ENCODE measurements at regions not wholly inside any gene's neighbourhood (a gene's known extent, or its start where the extent isn't known, plus 50 kb on each side); places are given as distances from the start of the nearest gene placed in this dataset.

GRCh38 chr2:188199716-188200128, 92.0 kb upstream of the GULP1 start:
- no peaks in the 10 kb centered on the region for H3K27me3 ChIP-seq (ENCODE audit: control insufficient read depth in 3 of 3, insufficient read depth in 3 of 3, low read length in 2 of 3)
- H3K4me3 ChIP-seq: no peak overlapping the region
- H3K36me3 ChIP-seq (ENCODE audit: control insufficient read depth in 4 of 4, insufficient read depth in 4 of 4, low read length in 4 of 4): no peaks in the 10 kb centered on the region
- 86 to 92% methylated on average over 3 of the region's 3 CpGs for WGBS, 2 donors
- no peak for DNase-seq
- no peak overlapping the region for H3K27ac ChIP-seq (ENCODE audit: low read depth in 1 of 2, low read length in 1 of 2)
- no peak overlapping the region for H3K9ac ChIP-seq (ENCODE audit: insufficient read depth in 1 of 2, low read length in 2 of 2)
- no peaks in the 10 kb centered on the region for H3K9me3 ChIP-seq (ENCODE audit: control insufficient read depth in 4 of 4, insufficient read depth in 3 of 4, low read length in 3 of 4)
- no peaks in the 10 kb centered on the region for H3K4me1 ChIP-seq (ENCODE audit: control insufficient read depth in 5 of 5, insufficient read depth in 5 of 5, low read length in 5 of 5)
- TF ChIP-seq, protein P1, sequence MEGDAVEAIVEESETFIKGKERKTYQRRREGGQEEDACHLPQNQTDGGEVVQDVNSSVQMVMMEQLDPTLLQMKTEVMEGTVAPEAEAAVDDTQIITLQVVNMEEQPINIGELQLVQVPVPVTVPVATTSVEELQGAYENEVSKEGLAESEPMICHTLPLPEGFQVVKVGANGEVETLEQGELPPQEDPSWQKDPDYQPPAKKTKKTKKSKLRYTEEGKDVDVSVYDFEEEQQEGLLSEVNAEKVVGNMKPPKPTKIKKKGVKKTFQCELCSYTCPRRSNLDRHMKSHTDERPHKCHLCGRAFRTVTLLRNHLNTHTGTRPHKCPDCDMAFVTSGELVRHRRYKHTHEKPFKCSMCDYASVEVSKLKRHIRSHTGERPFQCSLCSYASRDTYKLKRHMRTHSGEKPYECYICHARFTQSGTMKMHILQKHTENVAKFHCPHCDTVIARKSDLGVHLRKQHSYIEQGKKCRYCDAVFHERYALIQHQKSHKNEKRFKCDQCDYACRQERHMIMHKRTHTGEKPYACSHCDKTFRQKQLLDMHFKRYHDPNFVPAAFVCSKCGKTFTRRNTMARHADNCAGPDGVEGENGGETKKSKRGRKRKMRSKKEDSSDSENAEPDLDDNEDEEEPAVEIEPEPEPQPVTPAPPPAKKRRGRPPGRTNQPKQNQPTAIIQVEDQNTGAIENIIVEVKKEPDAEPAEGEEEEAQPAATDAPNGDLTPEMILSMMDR (IDR thresholded peaks at IDR 0.05; ENCODE audit: control extremely low read depth, extremely low read depth): no peak
- ATAC-seq (ENCODE audit: insufficient read depth, low FRiP score): no peak

GRCh38 chr2:188201639-188202038, 90.0 kb upstream of the GULP1 start:
- H3K9me3 ChIP-seq (ENCODE audit: control insufficient read depth in 4 of 4, insufficient read depth in 3 of 4, low read length in 3 of 4): no peaks in the 10 kb centered on the region
- TF ChIP-seq, protein P1 (IDR thresholded peaks at IDR 0.05; ENCODE audit: control extremely low read depth, extremely low read depth): no peak
- H3K4me1 ChIP-seq (ENCODE audit: control insufficient read depth in 5 of 5, insufficient read depth in 5 of 5, low read length in 5 of 5): no peaks in the 10 kb centered on the region
- H3K36me3 ChIP-seq (ENCODE audit: control insufficient read depth in 4 of 4, insufficient read depth in 4 of 4, low read length in 4 of 4): no peaks in the 10 kb centered on the region
- no peaks in the 10 kb centered on the region for H3K27me3 ChIP-seq (ENCODE audit: control insufficient read depth in 3 of 3, insufficient read depth in 3 of 3, low read length in 2 of 3)
- DNase-seq: no peak
- no peak overlapping the region for H3K27ac ChIP-seq (ENCODE audit: low read depth in 1 of 2, low read length in 1 of 2)
- WGBS, 2 donors: 89 to 95% methylated on average over 2 of the region's 2 CpGs
- no peak overlapping the region for H3K4me3 ChIP-seq
- ATAC-seq (ENCODE audit: insufficient read depth, low FRiP score): no peak
- no peak overlapping the region for H3K9ac ChIP-seq (ENCODE audit: insufficient read depth in 1 of 2, low read length in 2 of 2)

GRCh38 chr2:188202777-188203176, 88.9 kb upstream of the GULP1 start:
- H3K27ac ChIP-seq (ENCODE audit: low read depth in 1 of 2, low read length in 1 of 2): no peak overlapping the region
- H3K9me3 ChIP-seq (ENCODE audit: control insufficient read depth in 4 of 4, insufficient read depth in 3 of 4, low read length in 3 of 4): no peaks in the 10 kb centered on the region
- no peaks in the 10 kb centered on the region for H3K27me3 ChIP-seq (ENCODE audit: control insufficient read depth in 3 of 3, insufficient read depth in 3 of 3, low read length in 2 of 3)
- ATAC-seq (ENCODE audit: insufficient read depth, low FRiP score) (no peak), DNase-seq (no peak)
- no peaks in the 10 kb centered on the region for H3K36me3 ChIP-seq (ENCODE audit: control insufficient read depth in 4 of 4, insufficient read depth in 4 of 4, low read length in 4 of 4)
- TF ChIP-seq, protein P1 (IDR thresholded peaks at IDR 0.05; ENCODE audit: control extremely low read depth, extremely low read depth): no peak
- WGBS, 2 donors: 90 to 95% methylated on average over 1 of the region's 1 CpG
- no peak overlapping the region for H3K9ac ChIP-seq (ENCODE audit: insufficient read depth in 1 of 2, low read length in 2 of 2)
- no peak overlapping the region for H3K4me3 ChIP-seq
- H3K4me1 ChIP-seq (ENCODE audit: control insufficient read depth in 5 of 5, insufficient read depth in 5 of 5, low read length in 5 of 5): no peaks in the 10 kb centered on the region

GRCh38 chr2:188203776-188204175, 87.9 kb upstream of the GULP1 start:
- Histone ChIP-seq H3K9me3 (ENCODE audit: control insufficient read depth in 4 of 4, insufficient read depth in 3 of 4, low read length in 3 of 4) (no peaks in the 10 kb centered on the region), H3K9ac (ENCODE audit: insufficient read depth in 1 of 2, low read length in 2 of 2) (no peak overlapping the region), H3K27ac (ENCODE audit: low read depth in 1 of 2, low read length in 1 of 2) (no peak overlapping the region), H3K4me3 (no peak overlapping the region), H3K27me3 (ENCODE audit: control insufficient read depth in 3 of 3, insufficient read depth in 3 of 3, low read length in 2 of 3) (no peaks in the 10 kb centered on the region), H3K4me1 (ENCODE audit: control insufficient read depth in 5 of 5, insufficient read depth in 5 of 5, low read length in 5 of 5) (no peaks in the 10 kb centered on the region), H3K36me3 (ENCODE audit: control insufficient read depth in 4 of 4, insufficient read depth in 4 of 4, low read length in 4 of 4) (no peaks in the 10 kb centered on the region)
- TF ChIP-seq, protein P1 (IDR thresholded peaks at IDR 0.05; ENCODE audit: control extremely low read depth, extremely low read depth): no peak
- 95 to 96% methylated on average over 2 of the region's 2 CpGs for WGBS, 2 donors
- no peak for DNase-seq
- no peak for ATAC-seq (ENCODE audit: insufficient read depth, low FRiP score)

Measured in lung (tissue), 11 donors.